ENCODE measurements at regions not wholly inside any gene's neighbourhood (a gene's known extent, or its start where the extent isn't known, plus 50 kb on each side); places are given as distances from the start of the nearest gene placed in this dataset.

DNA sequence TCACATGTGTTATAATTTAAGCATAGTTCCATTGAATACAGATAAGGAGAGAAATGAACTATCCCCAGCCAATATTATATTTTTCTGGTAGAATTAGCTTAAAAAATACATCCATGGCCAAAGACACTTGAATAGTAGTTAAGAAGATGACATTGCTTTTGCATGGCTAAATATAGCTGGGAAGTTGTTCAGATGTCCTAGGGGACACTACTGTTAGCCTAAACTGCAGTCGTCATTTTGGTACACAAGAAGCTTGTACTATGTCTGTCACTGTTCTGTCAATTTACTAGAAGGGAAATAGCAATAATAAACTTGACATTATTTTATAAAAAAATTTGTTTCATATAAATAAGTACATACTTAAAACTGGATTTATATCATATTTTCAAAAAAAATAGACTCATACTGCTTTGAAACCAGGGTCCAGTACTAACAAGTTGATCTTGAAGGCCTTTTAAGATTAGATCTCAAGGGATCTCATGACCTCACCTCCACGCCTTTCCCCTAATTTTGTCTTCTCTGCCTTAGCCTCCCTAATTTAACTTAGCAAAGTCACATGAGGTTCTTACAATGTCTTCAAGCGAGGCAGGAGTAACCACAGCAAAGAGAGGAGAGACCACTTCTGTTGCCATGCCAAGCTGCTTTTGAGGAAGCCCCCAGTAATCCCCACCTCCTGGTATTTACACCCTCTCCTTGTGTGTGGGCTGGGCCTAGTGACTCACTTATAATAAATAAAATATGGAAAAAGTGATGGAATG lies 81.0 kb downstream of the AVPR1A start:
- no peak for TF ChIP-seq POLR2A (IDR thresholded peaks at IDR 0.05)
- TF ChIP-seq, protein P1, sequence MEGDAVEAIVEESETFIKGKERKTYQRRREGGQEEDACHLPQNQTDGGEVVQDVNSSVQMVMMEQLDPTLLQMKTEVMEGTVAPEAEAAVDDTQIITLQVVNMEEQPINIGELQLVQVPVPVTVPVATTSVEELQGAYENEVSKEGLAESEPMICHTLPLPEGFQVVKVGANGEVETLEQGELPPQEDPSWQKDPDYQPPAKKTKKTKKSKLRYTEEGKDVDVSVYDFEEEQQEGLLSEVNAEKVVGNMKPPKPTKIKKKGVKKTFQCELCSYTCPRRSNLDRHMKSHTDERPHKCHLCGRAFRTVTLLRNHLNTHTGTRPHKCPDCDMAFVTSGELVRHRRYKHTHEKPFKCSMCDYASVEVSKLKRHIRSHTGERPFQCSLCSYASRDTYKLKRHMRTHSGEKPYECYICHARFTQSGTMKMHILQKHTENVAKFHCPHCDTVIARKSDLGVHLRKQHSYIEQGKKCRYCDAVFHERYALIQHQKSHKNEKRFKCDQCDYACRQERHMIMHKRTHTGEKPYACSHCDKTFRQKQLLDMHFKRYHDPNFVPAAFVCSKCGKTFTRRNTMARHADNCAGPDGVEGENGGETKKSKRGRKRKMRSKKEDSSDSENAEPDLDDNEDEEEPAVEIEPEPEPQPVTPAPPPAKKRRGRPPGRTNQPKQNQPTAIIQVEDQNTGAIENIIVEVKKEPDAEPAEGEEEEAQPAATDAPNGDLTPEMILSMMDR (IDR thresholded peaks at IDR 0.05), result no peak
- TF ChIP-seq EP300 (IDR thresholded peaks at IDR 0.05; ENCODE audit: low read depth), result no peak
- no peak for TF ChIP-seq POLR2AphosphoS5 (IDR thresholded peaks at IDR 0.05)
